ENCODE measurements at regions not wholly inside any gene's neighbourhood (a gene's known extent, or its start where the extent isn't known, plus 50 kb on each side); places are given as distances from the start of the nearest gene placed in this dataset.
"Not testable (repeated sequence)": the region's sequence is repeated elsewhere in the genome, so short reads cannot be mapped to it uniquely, and the experiment has no call there.

DNA sequence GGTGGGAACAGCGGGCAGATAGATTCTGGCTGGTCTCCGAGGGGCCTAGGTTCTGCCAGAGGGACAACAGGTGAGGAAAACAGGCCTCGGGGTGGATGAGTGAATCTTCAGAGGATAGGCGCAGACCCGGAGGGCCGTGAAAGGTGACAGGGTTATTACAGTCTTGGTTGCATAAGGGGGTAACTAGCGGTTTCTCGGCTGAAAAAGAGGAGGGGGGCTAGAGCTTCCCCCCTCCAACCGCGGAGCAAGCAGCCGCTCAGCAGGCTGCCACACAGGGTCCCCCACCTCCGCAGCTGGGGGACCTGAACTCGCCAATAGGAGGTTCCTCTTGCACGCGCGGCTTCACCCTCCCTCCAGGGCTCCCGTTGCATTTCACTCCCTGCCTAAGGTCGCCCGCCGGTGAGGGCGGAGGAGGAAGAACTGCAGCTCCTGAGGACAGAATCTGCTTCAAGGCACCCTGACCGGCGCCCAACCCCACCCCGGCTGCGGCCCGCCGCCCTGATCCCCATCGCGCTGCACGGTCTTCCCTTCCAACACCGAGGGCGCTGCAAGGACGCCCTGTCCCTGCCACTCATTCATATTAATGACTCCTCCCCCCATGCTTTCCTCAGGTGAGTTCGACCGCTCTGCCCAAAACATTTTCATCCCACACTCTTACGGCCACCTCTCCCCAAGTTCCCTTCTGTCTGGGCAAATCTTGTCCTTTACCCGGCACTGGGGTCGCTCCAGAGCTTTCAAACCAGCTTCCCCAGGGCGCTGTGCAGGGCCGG, 174.3 kb downstream of the SPATA31A6 start:
- TF ChIP-seq, protein P1, sequence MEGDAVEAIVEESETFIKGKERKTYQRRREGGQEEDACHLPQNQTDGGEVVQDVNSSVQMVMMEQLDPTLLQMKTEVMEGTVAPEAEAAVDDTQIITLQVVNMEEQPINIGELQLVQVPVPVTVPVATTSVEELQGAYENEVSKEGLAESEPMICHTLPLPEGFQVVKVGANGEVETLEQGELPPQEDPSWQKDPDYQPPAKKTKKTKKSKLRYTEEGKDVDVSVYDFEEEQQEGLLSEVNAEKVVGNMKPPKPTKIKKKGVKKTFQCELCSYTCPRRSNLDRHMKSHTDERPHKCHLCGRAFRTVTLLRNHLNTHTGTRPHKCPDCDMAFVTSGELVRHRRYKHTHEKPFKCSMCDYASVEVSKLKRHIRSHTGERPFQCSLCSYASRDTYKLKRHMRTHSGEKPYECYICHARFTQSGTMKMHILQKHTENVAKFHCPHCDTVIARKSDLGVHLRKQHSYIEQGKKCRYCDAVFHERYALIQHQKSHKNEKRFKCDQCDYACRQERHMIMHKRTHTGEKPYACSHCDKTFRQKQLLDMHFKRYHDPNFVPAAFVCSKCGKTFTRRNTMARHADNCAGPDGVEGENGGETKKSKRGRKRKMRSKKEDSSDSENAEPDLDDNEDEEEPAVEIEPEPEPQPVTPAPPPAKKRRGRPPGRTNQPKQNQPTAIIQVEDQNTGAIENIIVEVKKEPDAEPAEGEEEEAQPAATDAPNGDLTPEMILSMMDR (IDR thresholded peaks at IDR 0.05), result not testable (repeated sequence)
- TF ChIP-seq POLR2AphosphoS5 (IDR thresholded peaks at IDR 0.05), result not testable (repeated sequence)
